Common myeloid progenitor, CD34-positive (primary cell): ENCODE measurements at regions not wholly inside any gene's neighbourhood (a gene's known extent, or its start where the extent isn't known, plus 50 kb on each side); places are given as distances from the start of the nearest gene placed in this dataset.

Experiments
- CTCF ChIA-PET: fragments of 350-600 bp; sonication (Branson Sonifier 250); formaldehyde crosslinking; loops from one replicate; lab custom pipeline; 2021; ENCODE audit warnings: antibody characterized with exemption; lab: Charles Lee
- POLR2A ChIA-PET: fragments of 350-600 bp; sonication (Branson Sonifier 250); formaldehyde crosslinking; loops from one replicate; lab custom pipeline; 2021; ENCODE audit warnings: antibody characterized with exemption; lab: Charles Lee
- DNase-seq, 3 donors: peaks; one replicate each; pipeline versions ENCODE4 v3.0.0 to v3.0.0-alpha.2; 2013
- H3K27ac ChIP-seq, 2 experiments: 1 replicate in 1 of 2; 2 replicates in 1 of 2; pipeline ENCODE4 v1.7.0; 2013; ENCODE audit warnings: inconsistent platforms in 2 of 2, low read length in 2 of 2, mild to moderate bottlenecking in 2 of 2, low read depth in 1 of 2, moderate library complexity in 1 of 2; ENCODE audit not compliant: severe bottlenecking in 2 of 2, insufficient read depth in 1 of 2, poor library complexity in 1 of 2
- H3K27me3 ChIP-seq, 5 experiments: replicated peaks in 2 of 5; 1 replicate in 3 of 5; 2 replicates in 2 of 5; pipeline versions ENCODE4 v1.6.1 to v1.7.0; 2013; ENCODE audit warnings: low read length in 4 of 5, mild to moderate bottlenecking in 2 of 5, moderate library complexity in 2 of 5, inconsistent platforms in 1 of 5; ENCODE audit not compliant: insufficient read depth in 5 of 5, control insufficient read depth in 4 of 5
- H3K36me3 ChIP-seq, 4 experiments: 1 replicate in 2 of 4; 2 replicates in 2 of 4; pipeline versions ENCODE4 v1.6.1 to v1.7.0; 2013; ENCODE audit warnings: low read length in 3 of 4, control low read depth in 1 of 4, mild to moderate bottlenecking in 1 of 4; ENCODE audit not compliant: control insufficient read depth in 4 of 4, insufficient read depth in 4 of 4
- H3K4me1 ChIP-seq, 4 experiments: 1 replicate in 3 of 4; 2 replicates in 1 of 4; pipeline versions ENCODE4 v1.6.1 to v1.7.1; 2013; ENCODE audit warnings: low read length in 3 of 4, mild to moderate bottlenecking in 3 of 4, control low read depth in 1 of 4, inconsistent platforms in 1 of 4, moderate library complexity in 1 of 4; ENCODE audit not compliant: control insufficient read depth in 4 of 4, insufficient read depth in 4 of 4; ENCODE audit errors: control extremely low read depth in 1 of 4
- H3K4me3 ChIP-seq, 7 experiments: 1 replicate in 4 of 7; 2 replicates in 3 of 7; pipeline versions ENCODE4 v1.5.1 to v1.7.0; 2013; ENCODE audit warnings: mild to moderate bottlenecking in 7 of 7, low read length in 6 of 7, moderate library complexity in 6 of 7, inconsistent platforms in 2 of 7, low read depth in 2 of 7, control low read depth in 1 of 7; ENCODE audit not compliant: insufficient read depth in 4 of 7, control insufficient read depth in 1 of 7; ENCODE audit errors: extremely low read depth in 1 of 7
- H3K9me3 ChIP-seq, 5 experiments: 1 replicate in 4 of 5; 2 replicates in 1 of 5; pipeline versions ENCODE4 v1.6.1 to v1.7.1; 2013; ENCODE audit warnings: low read length in 4 of 5, mild to moderate bottlenecking in 2 of 5, inconsistent platforms in 1 of 5, low read depth in 1 of 5, moderate library complexity in 1 of 5; ENCODE audit not compliant: control insufficient read depth in 4 of 5, insufficient read depth in 2 of 5; ENCODE audit errors: control extremely low read depth in 1 of 5
- WGBS: methylation state at CpG from one replicate; pipeline ENCODE4 v1.1.5; 2013; ENCODE audit not compliant: insufficient coverage; 5-methylcytosine and 5-hydroxymethylcytosine counted together

GRCh38 chr13:79803296-79803695, 322.3 kb downstream of the NDFIP2 start:
- no peaks in the 10 kb centered on the region for H3K9me3 ChIP-seq
- ChIA-PET POLR2A (no interaction called here), CTCF (no interaction called here)
- no peaks in the 10 kb centered on the region for H3K36me3 ChIP-seq
- H3K4me3 ChIP-seq: no peak overlapping the region
- no CpG with 5 or more reads among the region's 2 CpGs for WGBS
- H3K4me1 ChIP-seq: peaks cover 0 to 14% (median 6%) of the 10 kb centered on the region in 4 experiments
- H3K27me3 ChIP-seq: no peaks in the 10 kb centered on the region
- no peak for DNase-seq
- H3K27ac ChIP-seq: no peak overlapping the region

- H3K27ac ChIP-seq: no peak overlapping the region
- WGBS: 56% methylated on average over 2 of the region's 2 CpGs
- H3K4me3 ChIP-seq: no peak overlapping the region
- CTCF ChIA-PET: no interaction called here
- H3K4me1 ChIP-seq: peaks cover 0 to 14% (median 6%) of the 10 kb centered on the region in 4 experiments
- DNase-seq: peak in 1 of 3 donors; percentile 15
- H3K36me3 ChIP-seq: no peaks in the 10 kb centered on the region
- POLR2A ChIA-PET: no interaction called here
- H3K9me3 ChIP-seq: no peaks in the 10 kb centered on the region
- H3K27me3 ChIP-seq: no peaks in the 10 kb centered on the region
Measured at GRCh38 chr13:79802389-79803085, 321.6 kb downstream of the NDFIP2 start.

GRCh38 chr13:79799059-79799867, 318.3 kb downstream of the NDFIP2 start:
- ChIA-PET POLR2A (no interaction called here), CTCF (interaction anchor here (1.8 kb wide), 1 partner anchor 10 kb away, joined by 4 read pairs; no protein-coding TSS in a partner anchor)
- H3K9me3 ChIP-seq: no peaks in the 10 kb centered on the region
- H3K27me3 ChIP-seq: no peaks in the 10 kb centered on the region
- no peak for DNase-seq
- H3K27ac ChIP-seq: no peak overlapping the region
- no peaks in the 10 kb centered on the region for H3K36me3 ChIP-seq
- WGBS: 100% methylated on average over 2 of the region's 2 CpGs
- H3K4me1 ChIP-seq: peaks cover 0 to 14% (median 6%) of the 10 kb centered on the region in 4 experiments
- no peak overlapping the region for H3K4me3 ChIP-seq

GRCh38 chr13:79796136-79796535, 315.2 kb downstream of the NDFIP2 start:
- DNase-seq: no peak
- no peaks in the 10 kb centered on the region for H3K27me3 ChIP-seq
- H3K36me3 ChIP-seq: no peaks in the 10 kb centered on the region
- WGBS: 94% methylated on average over 2 of the region's 2 CpGs
- H3K4me1 ChIP-seq: no peaks in the 10 kb centered on the region
- no peak overlapping the region for H3K27ac ChIP-seq
- CTCF ChIA-PET: interaction anchor here (1.1 kb wide), 1 partner anchor 14 kb away, joined by 3 read pairs; no protein-coding TSS in a partner anchor
- peaks cover 0 to 2% (median 0%) of the 10 kb centered on the region in 5 experiments for H3K9me3 ChIP-seq
- no peak overlapping the region for H3K4me3 ChIP-seq
- POLR2A ChIA-PET: no interaction called here

GRCh38 chr13:79794931-79795330, 314.0 kb downstream of the NDFIP2 start:
- POLR2A ChIA-PET: interaction anchor here (0.6 kb wide), 1 partner anchor 661 kb away, joined by 4 read pairs; no protein-coding TSS in a partner anchor
- CTCF ChIA-PET: no interaction called here
- Histone ChIP-seq H3K9me3 (peaks cover 0 to 7% (median 0%) of the 10 kb centered on the region in 5 experiments), H3K27me3 (no peaks in the 10 kb centered on the region), H3K4me3 (no peak overlapping the region), H3K36me3 (no peaks in the 10 kb centered on the region), H3K27ac (no peak overlapping the region), H3K4me1 (no peaks in the 10 kb centered on the region)
- DNase-seq: no peak
- WGBS: 100% methylated on average over 1 of the region's 1 CpG

- CTCF ChIA-PET: interaction anchor here (0.5 to 1.4 kb wide), 4 partner anchors 14 to 1165 kb away, joined by 3 read pairs; no protein-coding TSS in a partner anchor
- POLR2A ChIA-PET: no interaction called here
- no peaks in the 10 kb centered on the region for H3K27me3 ChIP-seq
- no peak overlapping the region for H3K4me3 ChIP-seq
- no peaks in the 10 kb centered on the region for H3K36me3 ChIP-seq
- H3K4me1 ChIP-seq: no peaks in the 10 kb centered on the region
- no peak overlapping the region for H3K27ac ChIP-seq
- no peak for DNase-seq
- H3K9me3 ChIP-seq: peaks cover 0 to 16% (median 3%) of the 10 kb centered on the region in 5 experiments
Measured at GRCh38 chr13:79792716-79793115, 311.8 kb downstream of the NDFIP2 start.
